OCI-LY1 (cell line): ENCODE measurements at regions not wholly inside any gene's neighbourhood (a gene's known extent, or its start where the extent isn't known, plus 50 kb on each side); places are given as distances from the start of the nearest gene placed in this dataset.

Experiments used
- H2AFZ ChIP-seq: fragments of 200-600 bp; sonication (generic), shearing (Covaris generic); 2 replicates; pipeline ENCODE4 v1.6.0; 2014; ENCODE audit warnings: antibody characterized with exemption, mild to moderate bottlenecking, low read length
- H3F3A ChIP-seq: fragments of 200-600 bp; sonication (generic), shearing (Covaris generic); 2 replicates; pipeline ENCODE4 v1.6.0; 2014; ENCODE audit warnings: mild to moderate bottlenecking, antibody characterized with exemption, low read length, moderate library complexity; ENCODE audit not compliant: insufficient read depth
- H3K27ac ChIP-seq: fragments of 200-600 bp; sonication (generic); 2 replicates; pipeline ENCODE4 v1.5.1; 2014; ENCODE audit warnings: low read length, mixed run types, mild to moderate bottlenecking, low read depth; ENCODE audit not compliant: poor library complexity, severe bottlenecking
- H3K27me3 ChIP-seq: fragments of 200-600 bp; sonication (generic); 2 replicates; pipeline ENCODE4 v1.6.0; 2014; ENCODE audit warnings: antibody characterized with exemption, mild to moderate bottlenecking, low read length, moderate library complexity; ENCODE audit not compliant: insufficient read depth
- H3K36me3 ChIP-seq: fragments of 200-600 bp; sonication (generic); 2 replicates; pipeline ENCODE4 v1.6.1; 2014; ENCODE audit warnings: mild to moderate bottlenecking, antibody characterized with exemption, low read length, moderate library complexity, mixed read lengths; ENCODE audit not compliant: insufficient read depth
- H3K4me1 ChIP-seq: fragments of 200-600 bp; sonication (generic); 2 replicates; pipeline ENCODE4 v1.5.1; 2014; ENCODE audit warnings: mild to moderate bottlenecking, low read length, moderate library complexity; ENCODE audit not compliant: insufficient read depth, severe bottlenecking
- H3K4me2 ChIP-seq: fragments of 200-600 bp; sonication (generic), shearing (Covaris generic); 2 replicates; pipeline ENCODE4 v1.6.1; 2014; ENCODE audit warnings: low read length
- H3K4me3 ChIP-seq: fragments of 200-600 bp; sonication (generic); 2 replicates; pipeline ENCODE4 v1.5.1; 2014; ENCODE audit warnings: low read length, low read depth, mild to moderate bottlenecking, mixed read lengths; ENCODE audit not compliant: poor library complexity, severe bottlenecking
- H3K79me2 ChIP-seq: fragments of 200-600 bp; shearing (Covaris generic); 2 replicates; pipeline ENCODE4 v1.6.1; 2016; ENCODE audit warnings: mixed run types, low read length, mixed read lengths; ENCODE audit not compliant: insufficient read depth
- H3K9ac ChIP-seq: fragments of 200-600 bp; sonication (generic), shearing (Covaris generic); 2 replicates; pipeline ENCODE4 v1.6.1; 2014; ENCODE audit warnings: mild to moderate bottlenecking, low read length, mixed read lengths
- H3K9me2 ChIP-seq: fragments of 200-600 bp; sonication (generic), shearing (Covaris generic); 2 replicates; pipeline ENCODE4 v1.6.1; 2014; ENCODE audit warnings: low read depth, mild to moderate bottlenecking, low read length, mixed read lengths
- H3K9me3 ChIP-seq: fragments of 200-600 bp; shearing (Covaris generic); 2 replicates; pipeline ENCODE4 v1.6.1; 2014; ENCODE audit warnings: low read length, mixed read lengths
- H4K20me1 ChIP-seq: fragments of 200-600 bp; sonication (generic), shearing (Covaris generic); 2 replicates; pipeline ENCODE4 v1.6.0; 2016; ENCODE audit warnings: mild to moderate bottlenecking, low read length; ENCODE audit not compliant: insufficient read depth
- CTCF ChIP-seq: fragments of 200-600 bp; sonication (generic), shearing (Covaris generic); IDR thresholded peaks from 2 replicates; pipeline ENCODE4 v1.5.1; 2017; ENCODE audit warnings: mild to moderate bottlenecking, antibody characterized with exemption, low read length, moderate library complexity, mixed read lengths
- EZH2 ChIP-seq: fragments of 200-600 bp; sonication (generic), shearing (Covaris generic); IDR thresholded peaks from 2 replicates; pipeline ENCODE4 v1.8.0; 2017; ENCODE audit warnings: borderline replicate concordance, mixed run types, mild to moderate bottlenecking, antibody characterized with exemption, low read length, moderate library complexity, mixed read lengths

GRCh38 chr10:117442944-117443685 lies 67.9 kb upstream of the PDZD8 start:
- no peak overlapping the region for H2AFZ ChIP-seq
- H3K4me3 ChIP-seq: no peak overlapping the region
- no peaks in the 10 kb centered on the region for H3K4me1 ChIP-seq
- peak; percentile 89 for TF ChIP-seq CTCF
- TF ChIP-seq EZH2: no peak
- H4K20me1 ChIP-seq: no peaks in the 10 kb centered on the region
- H3K9ac ChIP-seq: no peak overlapping the region
- H3K9me2 ChIP-seq: no peaks in the 10 kb centered on the region
- H3K9me3 ChIP-seq: peaks cover 10% of the 10 kb centered on the region
- H3K27me3 ChIP-seq: no peaks in the 10 kb centered on the region
- no peak overlapping the region for H3K4me2 ChIP-seq
- no peaks in the 10 kb centered on the region for H3F3A ChIP-seq
- H3K79me2 ChIP-seq: no peaks in the 10 kb centered on the region
- no peaks in the 10 kb centered on the region for H3K36me3 ChIP-seq
- no peak overlapping the region for H3K27ac ChIP-seq

- no peaks in the 10 kb centered on the region for H4K20me1 ChIP-seq
- H3F3A ChIP-seq: no peaks in the 10 kb centered on the region
- TF ChIP-seq EZH2 (no peak), CTCF (no peak)
- no peaks in the 10 kb centered on the region for H3K27me3 ChIP-seq
- no peak overlapping the region for H3K4me2 ChIP-seq
- H3K9me3 ChIP-seq: peaks cover 10% of the 10 kb centered on the region
- H3K4me3 ChIP-seq: no peak overlapping the region
- no peaks in the 10 kb centered on the region for H3K36me3 ChIP-seq
- no peak overlapping the region for H3K27ac ChIP-seq
- no peaks in the 10 kb centered on the region for H3K9me2 ChIP-seq
- no peaks in the 10 kb centered on the region for H3K4me1 ChIP-seq
- H3K79me2 ChIP-seq: no peaks in the 10 kb centered on the region
- H3K9ac ChIP-seq: no peak overlapping the region
- no peak overlapping the region for H2AFZ ChIP-seq
Observed at GRCh38 chr10:117442521-117442920, 67.3 kb upstream of the PDZD8 start.

- no peak overlapping the region for H3K9ac ChIP-seq
- H3K4me1 ChIP-seq: no peaks in the 10 kb centered on the region
- no peaks in the 10 kb centered on the region for H3F3A ChIP-seq
- TF ChIP-seq CTCF (no peak), EZH2 (no peak)
- no peaks in the 10 kb centered on the region for H3K79me2 ChIP-seq
- H3K4me3 ChIP-seq: no peak overlapping the region
- no peak overlapping the region for H3K4me2 ChIP-seq
- peaks cover 10% of the 10 kb centered on the region for H3K9me3 ChIP-seq
- no peak overlapping the region for H2AFZ ChIP-seq
- H3K27ac ChIP-seq: no peak overlapping the region
- no peaks in the 10 kb centered on the region for H3K27me3 ChIP-seq
- H3K36me3 ChIP-seq: no peaks in the 10 kb centered on the region
- H3K9me2 ChIP-seq: no peaks in the 10 kb centered on the region
- H4K20me1 ChIP-seq: no peaks in the 10 kb centered on the region
Observed at GRCh38 chr10:117441812-117442443, 66.7 kb upstream of the PDZD8 start.
